ENCODE measurements at regions not wholly inside any gene's neighbourhood (a gene's known extent, or its start where the extent isn't known, plus 50 kb on each side); places are given as distances from the start of the nearest gene placed in this dataset.
"Not testable (repeated sequence)": the region's sequence is repeated elsewhere in the genome, so short reads cannot be mapped to it uniquely, and the experiment has no call there.

DNA sequence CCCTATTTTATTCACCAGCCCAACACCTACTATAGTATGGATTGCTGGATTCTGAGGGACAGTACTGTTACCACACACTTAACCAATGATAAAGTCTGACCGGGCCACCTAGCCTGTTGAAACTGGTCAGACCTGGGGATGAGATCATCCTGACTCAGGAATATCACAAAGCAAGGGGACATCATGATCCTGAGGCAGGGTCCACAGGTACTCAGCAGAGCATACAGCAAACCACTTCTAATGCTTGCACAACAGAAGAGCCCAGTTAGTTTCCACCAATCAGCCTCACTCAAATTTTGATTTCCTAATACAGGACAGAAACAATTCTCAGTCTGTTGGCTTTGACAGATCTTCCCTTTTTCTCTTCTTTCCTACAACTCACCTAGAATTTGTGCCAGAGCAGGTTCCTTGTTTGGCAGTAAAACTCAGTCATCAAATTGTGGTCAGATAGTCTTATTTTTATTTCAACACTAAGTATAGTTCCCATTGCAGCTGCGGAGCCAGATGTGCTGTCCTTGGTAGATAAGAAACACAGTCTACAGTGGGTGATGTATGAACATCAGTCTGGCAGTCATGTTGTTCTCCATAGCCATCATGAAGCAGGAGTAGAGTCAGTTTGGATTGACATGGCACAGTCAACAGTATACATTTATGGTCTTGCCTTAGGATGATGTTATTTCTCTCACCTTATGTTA is 90.1 kb upstream of the PRR23C start:
- DNase-seq (ENCODE audit: low read depth in 2 of 2): no peak

DNA sequence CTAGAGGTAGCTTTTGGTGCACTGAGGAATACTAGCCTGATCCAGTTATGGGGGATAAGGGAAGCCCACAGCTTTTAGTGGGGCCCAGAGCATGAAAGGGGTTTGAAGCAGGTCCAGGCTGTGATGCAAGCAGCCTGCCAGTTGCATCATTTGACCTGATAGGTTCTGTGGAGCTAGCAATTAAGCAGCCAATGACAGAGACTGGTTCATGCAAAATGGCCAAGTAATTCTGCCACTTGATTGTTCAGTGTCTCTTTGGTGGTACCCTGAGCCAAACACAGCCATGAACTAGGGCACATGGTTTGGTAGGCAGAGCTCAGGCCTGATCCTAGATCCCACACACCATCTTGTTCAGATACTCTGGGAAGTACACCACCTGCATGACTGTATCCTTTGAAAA is 91.0 kb upstream of the PRR23C start:
- no peak for DNase-seq (ENCODE audit: low read depth in 2 of 2)

DNA sequence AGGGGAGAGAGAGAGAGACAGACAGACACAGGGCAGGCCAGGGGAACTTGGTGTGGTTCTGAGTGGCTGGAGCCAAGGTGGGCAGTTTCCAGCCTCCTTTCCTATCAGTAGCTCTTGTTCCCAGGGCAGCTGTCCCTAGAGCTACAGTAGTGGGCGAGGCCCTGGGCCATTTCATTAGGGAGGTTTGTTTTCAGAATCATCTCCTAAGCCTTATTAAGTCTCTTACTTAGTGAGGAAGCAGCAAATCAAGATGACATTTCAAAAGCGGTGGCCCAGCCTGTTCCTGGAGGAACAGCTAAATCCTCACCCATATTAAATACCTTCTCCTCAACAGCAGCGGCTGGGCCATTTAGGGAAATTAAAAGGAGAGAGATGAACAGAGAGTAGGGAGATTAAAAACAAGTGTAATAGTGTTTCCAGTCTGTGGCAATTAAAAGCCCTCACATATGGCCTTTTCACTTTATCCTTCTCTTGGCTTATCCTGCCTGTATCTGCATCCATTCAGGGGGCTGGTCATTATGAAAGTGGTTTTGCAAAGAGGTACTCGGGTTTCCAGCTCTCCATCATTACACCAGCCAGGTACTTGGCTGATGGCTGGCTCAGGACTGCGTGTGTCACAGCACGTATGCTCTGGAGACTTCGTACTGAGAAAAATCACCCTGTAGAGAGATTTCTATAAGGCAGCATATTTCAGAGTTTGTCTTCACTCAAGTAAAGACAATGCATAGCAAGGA is 91.9 kb upstream of the PRR23C start:
- no peak for DNase-seq (ENCODE audit: low read depth in 2 of 2)

DNA sequence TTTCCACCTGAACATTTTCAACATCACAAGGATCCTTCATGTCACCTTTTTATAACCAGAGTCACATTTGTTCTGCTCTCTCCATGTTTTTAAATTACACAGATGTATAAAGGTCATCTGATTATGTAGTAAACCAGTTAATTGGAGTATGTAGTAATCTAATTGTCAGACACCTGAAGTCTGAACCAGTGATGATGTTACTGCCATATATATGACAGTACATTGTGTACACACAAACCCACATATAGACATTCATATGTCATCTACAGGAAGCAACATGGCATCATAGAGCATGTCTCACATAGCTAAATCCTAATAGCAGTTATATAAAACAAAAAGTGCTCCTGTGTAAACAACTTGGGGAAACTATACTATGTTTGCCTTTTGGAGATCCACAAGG is 95.9 kb upstream of the PRR23C start:
- no peak for DNase-seq (ENCODE audit: low read depth in 2 of 2)

DNA sequence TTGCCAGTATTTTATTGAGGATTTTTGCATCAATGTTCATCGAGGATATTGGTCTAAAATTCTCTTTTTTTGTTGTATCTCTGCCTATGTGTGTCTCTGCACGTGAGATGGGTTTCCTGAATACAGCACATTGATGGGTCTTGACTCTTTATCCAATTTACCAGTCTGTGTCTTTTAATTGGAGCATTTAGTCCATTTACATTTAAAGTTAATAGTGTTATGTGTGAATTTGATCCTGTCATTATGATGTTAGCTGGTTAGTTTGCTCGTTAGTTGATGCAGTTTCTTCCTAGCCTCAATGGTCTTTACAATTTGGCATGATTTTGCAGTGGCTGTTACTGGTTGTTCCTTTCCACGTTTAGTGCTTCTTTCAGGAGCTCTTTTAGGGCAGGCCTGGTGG is 101.3 kb upstream of the PRR23C start:
- DNase-seq (ENCODE audit: low read depth in 2 of 2): not testable (repeated sequence)

DNA sequence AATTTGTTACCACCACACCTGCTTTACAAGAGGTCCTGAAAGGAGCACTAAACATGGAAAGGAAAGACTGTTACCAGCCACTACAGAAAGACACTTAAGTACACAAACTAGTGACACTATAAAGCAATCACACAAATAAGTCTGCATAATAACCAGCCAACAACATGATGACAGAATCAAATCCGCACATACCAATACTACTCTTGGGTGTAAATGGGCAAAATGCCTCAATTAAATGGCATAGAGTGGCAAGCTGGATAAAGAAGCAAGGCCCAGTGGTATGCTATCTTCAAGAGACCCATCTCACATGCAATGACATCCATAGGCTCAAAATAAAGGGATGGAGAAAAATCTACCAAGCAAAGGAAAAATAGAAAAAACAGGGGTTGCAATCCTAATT is 106.8 kb upstream of the PRR23C start:
- no peak for DNase-seq (ENCODE audit: low read depth in 2 of 2)

DNA sequence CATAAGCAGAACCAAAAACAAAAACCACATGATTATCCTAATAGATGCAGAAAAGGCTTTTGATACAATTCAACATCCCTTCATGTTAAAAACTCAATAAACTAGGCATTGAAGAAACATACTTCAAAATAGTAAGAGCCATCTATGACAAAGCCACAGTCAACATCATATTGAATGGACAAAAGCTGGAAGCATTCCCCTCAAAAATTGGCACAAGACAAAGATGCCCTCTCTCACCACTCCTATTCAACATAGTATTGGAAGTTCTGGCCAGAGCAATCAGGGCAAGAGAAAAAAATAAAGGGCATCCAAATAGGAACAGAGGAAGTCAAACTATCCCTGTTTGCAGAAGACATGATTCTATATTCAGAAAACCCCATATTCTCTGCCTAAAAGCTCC is 108.7 kb upstream of the PRR23C start:
- not testable (repeated sequence) for DNase-seq (ENCODE audit: low read depth in 2 of 2)

DNA sequence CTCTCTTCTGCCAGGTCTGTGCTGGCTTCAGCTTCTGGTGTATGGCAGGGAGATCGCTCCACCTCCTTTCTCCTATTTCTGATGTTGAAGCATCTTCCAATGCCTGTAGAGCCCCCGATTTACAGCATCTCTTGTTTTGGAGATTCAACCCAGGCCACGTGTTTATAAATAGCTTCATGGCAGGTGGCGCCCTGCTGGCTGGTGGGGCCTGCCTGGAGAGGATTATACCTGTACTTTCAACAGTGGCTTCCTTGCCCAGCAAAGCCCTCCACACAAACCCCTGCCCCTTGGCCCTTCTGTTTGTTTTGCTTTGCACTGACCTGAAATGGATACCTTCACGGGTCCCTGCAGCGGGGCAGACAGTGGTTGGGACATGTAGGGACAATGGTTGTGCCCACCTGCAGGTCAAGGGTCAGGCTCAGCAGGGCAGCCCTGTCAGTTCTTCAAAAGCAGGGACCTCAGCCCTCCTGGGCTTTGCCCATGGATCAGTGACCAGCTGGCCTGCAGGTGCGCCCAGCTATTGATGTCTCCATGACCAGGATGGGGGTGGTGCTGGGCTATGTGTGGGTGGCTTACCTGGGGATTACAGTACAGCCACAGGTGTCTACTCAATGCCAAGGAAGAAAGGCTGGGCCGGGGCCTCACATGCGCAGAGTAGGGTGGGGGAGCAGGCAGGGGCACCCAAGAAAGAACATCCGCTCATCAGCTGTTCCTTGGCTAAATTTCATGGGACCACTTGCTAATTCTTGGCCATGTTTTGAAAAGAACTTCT is 112.7 kb upstream of the PRR23C start:
- DNase-seq (ENCODE audit: low read depth in 2 of 2): no peak

DNA sequence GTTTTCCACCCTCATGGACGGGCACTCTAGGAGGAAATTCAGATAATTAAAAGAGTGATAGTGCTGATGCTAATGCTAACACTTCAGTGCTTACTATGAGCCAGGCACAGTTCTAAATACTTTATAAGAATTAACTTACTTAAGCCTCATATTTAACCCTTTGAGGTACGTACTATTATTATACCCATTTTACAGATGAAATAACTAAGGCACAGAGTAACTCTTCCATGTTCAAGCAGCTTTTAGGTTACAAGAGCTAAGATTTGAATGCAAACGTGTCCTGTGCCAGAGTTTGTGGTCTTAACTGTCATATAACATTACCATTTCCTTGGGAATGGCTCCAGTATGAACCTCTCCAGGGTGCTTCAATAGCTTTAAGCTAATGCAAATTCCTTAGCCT is 114.7 kb upstream of the PRR23C start:
- DNase-seq (ENCODE audit: low read depth in 2 of 2): no peak

DNA sequence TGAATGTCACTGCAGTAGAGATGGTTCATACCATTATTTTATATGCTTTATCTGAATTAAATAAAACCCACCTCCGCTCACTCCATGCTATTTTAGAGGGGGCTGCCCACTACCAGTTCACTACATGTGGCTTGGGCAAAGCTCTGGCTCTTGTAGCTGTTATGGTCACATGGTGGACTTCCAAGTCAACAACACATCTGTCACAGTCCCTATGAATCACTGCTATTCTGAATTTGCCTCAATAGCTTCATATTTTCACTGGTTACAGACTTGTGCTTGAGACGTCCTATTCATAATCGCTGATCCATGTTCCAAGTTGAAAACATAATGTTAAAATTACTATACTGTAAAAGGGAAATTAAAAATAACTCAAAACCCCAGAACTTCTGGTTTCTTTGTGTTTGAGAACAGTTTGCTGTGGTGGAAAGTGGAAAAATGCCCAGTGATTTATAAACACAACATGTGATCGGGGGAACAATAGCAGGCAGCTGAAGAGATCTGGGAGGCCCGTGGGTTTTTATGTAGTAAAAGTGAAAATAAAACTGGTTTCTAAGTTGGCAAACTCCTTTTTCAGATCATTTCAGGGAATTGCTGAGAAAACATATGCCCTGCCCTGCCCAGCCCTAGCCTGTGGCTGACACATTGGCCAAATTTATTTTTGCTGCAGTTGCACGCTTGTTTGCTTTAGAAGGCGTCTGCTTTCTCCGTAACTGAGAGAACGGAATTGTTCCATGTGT is 128.8 kb upstream of the PRR23C start:
- no peak for DNase-seq (ENCODE audit: low read depth in 2 of 2)

DNA sequence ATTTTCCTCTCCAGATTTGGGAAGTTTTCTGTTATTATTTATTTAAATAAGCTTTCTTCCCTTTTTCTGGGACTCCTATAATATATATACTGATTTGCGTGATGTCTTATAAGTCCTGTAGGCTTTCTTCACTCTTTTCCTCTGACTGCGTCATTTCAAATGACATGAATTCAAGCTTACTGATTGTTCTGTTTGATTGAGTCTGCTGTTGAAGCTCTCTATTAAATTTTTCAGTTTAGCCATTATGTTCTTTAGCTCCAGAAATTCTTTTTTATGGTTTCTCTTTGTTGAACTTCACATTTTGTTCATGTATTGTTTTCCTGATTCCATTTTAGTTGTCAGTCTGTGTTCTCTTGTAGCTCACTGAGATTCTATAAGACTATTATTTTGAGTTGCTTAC is 135.8 kb upstream of the PRR23C start:
- DNase-seq (ENCODE audit: low read depth in 2 of 2): no peak

DNA sequence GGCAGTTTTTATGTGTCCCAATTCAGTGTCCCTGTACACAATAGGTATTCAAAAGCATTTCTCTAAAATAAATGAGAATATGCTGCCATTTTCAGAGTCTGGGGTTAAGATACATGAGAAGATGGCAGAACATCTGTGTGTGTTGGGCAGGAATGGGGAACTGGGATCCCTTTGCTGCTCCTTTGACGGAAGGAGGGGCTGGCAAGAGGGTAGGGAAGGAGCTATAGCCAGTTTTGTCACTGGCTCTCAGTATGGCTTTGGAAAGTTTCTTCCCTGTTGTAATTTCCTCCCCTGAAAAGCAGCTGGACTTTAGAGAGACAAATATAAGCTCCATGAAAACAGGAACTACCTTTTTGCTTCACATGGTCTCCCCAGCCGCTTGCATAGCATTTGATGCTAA is 137.5 kb upstream of the PRR23C start:
- DNase-seq (ENCODE audit: low read depth in 2 of 2): no peak

DNA sequence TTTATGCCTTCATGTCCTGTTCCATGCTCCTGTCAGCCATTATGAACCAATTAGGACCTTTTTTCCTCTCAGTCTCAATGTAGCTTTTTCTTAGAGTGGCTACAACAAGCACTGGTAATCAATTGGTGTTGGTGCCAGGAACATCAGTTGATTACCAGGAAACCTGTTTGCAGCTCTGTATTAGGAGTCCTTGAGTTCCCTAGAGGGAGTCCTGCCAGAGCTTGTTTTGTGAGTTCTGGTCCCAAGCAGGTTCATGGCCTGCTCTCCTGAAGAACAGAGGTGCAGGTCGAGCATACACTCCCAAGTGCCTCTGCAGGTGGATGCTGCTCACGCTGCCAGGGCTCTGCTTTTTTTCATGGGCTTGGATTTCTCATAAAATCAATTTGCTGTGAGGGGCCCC is 137.9 kb upstream of the PRR23C start:
- no peak for DNase-seq (ENCODE audit: low read depth in 2 of 2)

DNA sequence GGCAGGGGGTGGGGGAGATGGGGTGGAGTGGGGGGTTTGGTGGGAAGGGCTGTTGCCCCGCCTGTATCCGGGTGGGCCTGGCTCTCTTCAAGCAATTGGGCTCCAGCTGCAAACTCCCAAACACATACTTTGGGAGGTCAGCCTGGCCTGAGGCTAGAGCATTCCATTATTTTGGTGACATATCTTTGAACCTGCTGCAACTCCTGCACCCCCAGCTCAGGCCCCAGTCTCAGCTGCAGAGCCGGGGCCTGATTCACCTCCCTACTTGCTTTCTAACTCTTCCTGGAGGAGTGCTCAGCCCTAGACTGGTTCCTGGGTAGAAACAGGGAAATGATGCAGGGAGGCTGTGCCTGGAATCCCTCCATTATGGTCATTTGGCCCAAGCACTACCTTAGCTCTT is 140.8 kb upstream of the PRR23C start:
- no peak for DNase-seq (ENCODE audit: low read depth in 2 of 2)

DNA sequence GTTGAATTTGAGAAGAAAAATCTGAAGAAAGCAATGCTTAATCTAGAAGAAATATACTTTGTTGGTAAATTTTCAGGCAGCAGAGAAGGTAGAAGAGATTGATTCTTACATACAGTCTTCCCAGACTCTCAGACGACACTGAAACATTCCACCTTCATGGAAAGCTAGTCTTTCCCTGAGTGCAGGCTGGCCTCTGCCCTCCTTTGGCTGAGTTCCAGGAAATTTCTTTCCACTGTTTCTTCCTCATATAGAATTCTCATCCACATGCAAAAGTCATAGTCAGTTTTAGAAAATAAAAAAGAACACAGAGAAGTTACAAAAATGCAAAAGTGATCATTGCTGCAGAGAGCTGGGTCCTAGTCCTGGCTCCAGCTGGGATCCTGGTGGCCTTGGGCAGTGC is 142.5 kb upstream of the PRR23C start:
- DNase-seq (ENCODE audit: low read depth in 2 of 2): no peak

DNA sequence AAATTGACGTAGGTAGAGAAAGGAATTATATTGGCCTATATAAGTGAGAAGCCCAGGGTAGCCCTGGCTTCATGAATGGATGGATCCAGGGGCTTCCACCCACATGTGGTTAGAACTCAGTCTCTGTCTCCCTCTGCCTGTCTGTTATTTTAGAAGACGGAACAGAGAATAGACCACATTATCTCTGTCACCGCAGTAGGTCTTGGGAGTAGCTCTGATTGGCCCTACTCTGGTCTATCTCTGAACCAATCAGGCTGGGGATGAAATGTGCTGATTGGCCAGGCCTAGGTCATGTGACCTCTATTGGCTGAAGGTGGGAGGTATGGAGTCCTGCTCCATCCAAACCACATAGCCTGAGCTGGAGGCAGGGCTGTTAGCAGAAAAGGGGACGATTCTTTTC is 143.0 kb upstream of the PRR23C start:
- DNase-seq (ENCODE audit: low read depth in 2 of 2): no peak

DNA sequence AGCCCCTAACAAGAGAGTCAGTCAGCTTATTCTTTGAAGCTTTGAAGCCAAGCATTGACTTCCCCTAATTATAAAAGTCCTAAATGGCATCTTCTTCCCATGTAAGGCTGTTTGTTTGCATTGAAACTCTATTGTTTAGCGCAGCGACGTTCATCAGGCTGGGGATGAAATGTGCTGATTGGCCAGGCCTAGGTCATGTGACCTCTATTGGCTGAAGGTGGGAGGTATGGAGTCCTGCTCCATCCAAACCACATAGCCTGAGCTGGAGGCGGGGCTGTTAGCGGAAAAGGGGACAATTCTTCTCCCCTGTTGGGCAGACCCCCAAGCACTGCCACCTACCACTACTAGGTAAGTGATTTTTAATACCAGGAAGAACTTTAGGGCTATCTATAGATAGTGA is 145.3 kb upstream of the PRR23C start:
- DNase-seq (ENCODE audit: low read depth in 2 of 2): no peak

DNA sequence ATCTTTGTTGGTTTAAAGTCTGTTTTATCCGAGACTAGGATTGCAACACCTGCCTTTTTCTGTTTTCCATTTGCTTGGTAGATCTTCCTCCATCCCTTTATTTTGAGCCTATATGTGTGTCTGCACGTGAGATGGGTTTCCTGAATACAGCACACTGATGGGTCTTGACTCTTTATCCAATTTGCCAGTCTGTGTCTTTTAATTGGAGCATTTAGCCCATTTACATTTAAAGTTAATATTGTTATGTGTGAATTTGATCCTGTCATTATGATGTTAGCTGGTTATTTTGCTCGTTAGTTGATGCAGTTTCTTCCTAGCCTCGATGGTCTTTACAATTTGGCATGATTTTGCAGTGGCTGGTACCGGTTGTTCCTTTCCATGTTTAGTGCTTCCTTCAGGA is 149.4 kb upstream of the MRPS22 start:
- not testable (repeated sequence) for DNase-seq (ENCODE audit: low read depth in 2 of 2)

DNA sequence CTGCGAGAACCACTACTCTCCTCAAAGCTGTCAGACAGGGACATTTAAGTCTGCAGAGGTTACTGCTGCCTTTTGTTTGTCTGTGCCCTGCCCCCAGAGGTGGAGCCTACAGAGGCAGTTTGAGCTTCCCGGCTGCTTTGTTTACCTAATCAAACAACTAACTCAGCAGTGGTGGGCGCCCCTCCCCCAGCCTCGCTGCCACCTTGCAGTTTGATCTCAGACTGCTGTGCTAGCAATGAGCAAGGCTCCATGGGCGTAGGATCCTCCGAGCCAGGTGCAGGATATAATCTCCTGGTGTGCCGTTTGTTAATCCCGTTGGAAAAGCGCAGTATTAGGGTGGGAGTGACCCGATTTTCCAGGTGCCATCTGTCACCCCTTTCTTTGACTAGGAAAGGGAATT is 147.7 kb upstream of the MRPS22 start:
- DNase-seq (ENCODE audit: low read depth in 2 of 2): not testable (repeated sequence)

DNA sequence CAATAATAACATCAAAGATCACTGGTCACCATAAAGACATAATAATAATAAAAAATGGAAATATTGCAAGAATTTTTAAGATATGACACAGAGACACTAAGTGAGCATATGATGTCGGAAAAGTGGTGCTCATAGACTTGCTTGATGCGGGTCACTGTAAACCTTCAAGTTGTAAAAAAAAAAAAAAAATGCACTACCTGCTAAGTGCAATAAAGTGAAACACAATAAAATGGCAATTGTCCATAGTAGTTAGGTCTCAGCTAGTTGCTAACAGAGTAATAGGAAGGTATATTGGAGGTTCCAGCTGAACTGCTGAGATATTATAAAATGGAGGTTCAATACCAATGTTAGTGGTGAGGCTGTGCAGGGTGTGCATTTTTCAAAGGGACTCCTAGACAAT is 146.6 kb upstream of the MRPS22 start:
- DNase-seq (ENCODE audit: low read depth in 2 of 2): no peak

DNA sequence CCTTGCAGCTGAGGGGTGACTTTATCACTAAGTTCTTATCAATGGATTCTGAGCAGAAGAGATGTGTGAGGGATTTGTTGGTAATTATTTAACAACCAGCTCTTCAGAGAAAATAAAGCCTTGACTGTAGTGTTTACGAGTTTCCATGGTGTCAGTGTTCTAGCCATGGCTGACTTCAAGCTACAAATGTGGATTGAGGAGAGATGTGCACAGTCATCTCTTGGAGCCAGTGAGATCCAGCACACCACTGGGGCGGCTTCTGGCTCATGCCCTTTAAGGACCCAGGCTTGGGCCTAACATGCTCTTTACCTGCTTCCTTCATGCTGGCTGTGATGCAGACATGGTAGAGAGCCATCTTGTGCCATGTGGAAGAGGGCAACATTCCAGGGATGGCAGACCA is 145.6 kb upstream of the MRPS22 start:
- DNase-seq (ENCODE audit: low read depth in 2 of 2): no peak

DNA sequence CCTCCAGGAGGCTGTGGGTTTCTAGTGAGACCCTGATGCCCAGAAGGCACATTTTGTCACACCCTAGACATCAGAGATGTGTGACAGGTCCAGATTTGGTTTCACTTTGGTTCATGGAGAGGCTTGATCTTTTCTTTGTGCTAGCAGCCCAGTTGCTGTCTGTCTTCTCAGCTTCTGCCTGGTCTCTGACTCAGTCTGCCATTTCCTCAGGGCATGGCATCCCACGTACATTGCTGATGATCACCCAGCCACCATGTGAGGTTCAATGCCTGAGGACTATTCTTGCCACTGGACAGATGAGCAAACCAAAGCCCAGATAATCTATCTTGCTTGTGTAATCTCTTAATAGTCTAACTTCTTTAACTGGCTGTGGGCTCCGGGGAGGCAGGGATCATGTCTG is 144.9 kb upstream of the MRPS22 start:
- no peak for DNase-seq (ENCODE audit: low read depth in 2 of 2)
